ENCODE measurements at regions not wholly inside any gene's neighbourhood (a gene's known extent, or its start where the extent isn't known, plus 50 kb on each side); places are given as distances from the start of the nearest gene placed in this dataset.

GRCh38 chr5:117942861-117943519, 1045.4 kb downstream of the DTWD2 start:
- no peak for TF ChIP-seq CTCF (conservative IDR thresholded peaks at IDR 0.05; ENCODE audit: low read depth in 2 of 2)
- no peak for TF ChIP-seq EZH2 (IDR thresholded peaks at IDR 0.05; ENCODE audit: low read depth, unreplicated experiment)
- TF ChIP-seq POLR2AphosphoS5 (IDR thresholded peaks at IDR 0.05; ENCODE audit: low read depth) = no peak
- no peak for TF ChIP-seq ZNF331 (CRISPR knock-in tag; IDR thresholded peaks at IDR 0.05; ENCODE audit: low read depth)
- TF ChIP-seq CREB1 (CRISPR knock-in tag; IDR thresholded peaks at IDR 0.05; ENCODE audit: low read depth) = no peak
- TF ChIP-seq EZH2phosphoT487 (IDR thresholded peaks at IDR 0.05; ENCODE audit: unreplicated experiment) = no peak
- TF ChIP-seq STAT1 (IDR thresholded peaks at IDR 0.05; ENCODE audit: unreplicated experiment) = no peak
- no peak for TF ChIP-seq REST (IDR thresholded peaks at IDR 0.05; ENCODE audit: unreplicated experiment)
- no peak for TF ChIP-seq ZNF114 (CRISPR knock-in tag; IDR thresholded peaks at IDR 0.05)
- TF ChIP-seq JUNB (IDR thresholded peaks at IDR 0.05; ENCODE audit: unreplicated experiment) = no peak
- no peak for TF ChIP-seq ETS1 (IDR thresholded peaks at IDR 0.05)
- no peak for TF ChIP-seq ZNF462 (CRISPR knock-in tag; IDR thresholded peaks at IDR 0.05)

Measured in GM23338 (cell line).